Neural progenitor cell (in vitro differentiated cells): ENCODE measurements at regions not wholly inside any gene's neighbourhood (a gene's known extent, or its start where the extent isn't known, plus 50 kb on each side); places are given as distances from the start of the nearest gene placed in this dataset.

ENCODE experiments used
- CTCF ChIP-seq: fragments of 200-600 bp; sonication (generic); IDR thresholded peaks from 2 replicates; pipeline ENCODE4 v1.5.1; 2017; ENCODE audit warnings: antibody characterized with exemption, mild to moderate bottlenecking
- EZH2 ChIP-seq: fragments of 200-600 bp; sonication (generic); IDR thresholded peaks from 2 replicates; pipeline ENCODE4 v1.6.1; 2017; ENCODE audit warnings: antibody characterized with exemption, mild to moderate bottlenecking, moderate library complexity

GRCh38 chr5:3518576-3518975 lies 77.1 kb upstream of the IRX1 start:
- TF ChIP-seq CTCF (no peak), EZH2 (no peak)
